ENCODE measurements at regions not wholly inside any gene's neighbourhood (a gene's known extent, or its start where the extent isn't known, plus 50 kb on each side); places are given as distances from the start of the nearest gene placed in this dataset.

DNA sequence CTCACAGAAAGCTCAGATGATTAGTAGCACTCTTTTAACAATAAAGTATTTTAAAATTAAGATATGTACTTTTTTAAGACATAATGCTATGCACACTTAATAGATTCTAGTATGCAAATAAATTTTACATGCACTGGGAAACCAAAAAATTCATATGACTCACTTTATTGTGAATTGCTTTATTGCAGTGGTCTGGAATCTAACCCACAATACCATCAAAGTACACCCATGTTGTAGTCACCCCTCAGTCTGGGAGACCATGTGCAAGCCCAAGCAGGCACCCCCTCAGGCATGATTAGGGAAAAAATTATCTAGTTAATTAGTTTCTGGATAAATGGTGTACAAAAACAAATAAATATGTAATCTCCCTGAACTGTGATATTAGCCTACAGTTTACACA is 649.0 kb upstream of the HS6ST1 start:
- TF ChIP-seq SPI1 (IDR thresholded peaks at IDR 0.05; ENCODE audit: borderline replicate concordance, low read depth) (no peak), POLR2AphosphoS5 (IDR thresholded peaks at IDR 0.05; ENCODE audit: low read depth) (no peak), GABPA (IDR thresholded peaks at IDR 0.05; ENCODE audit: low read depth) (no peak)
- TF ChIP-seq, protein P1, sequence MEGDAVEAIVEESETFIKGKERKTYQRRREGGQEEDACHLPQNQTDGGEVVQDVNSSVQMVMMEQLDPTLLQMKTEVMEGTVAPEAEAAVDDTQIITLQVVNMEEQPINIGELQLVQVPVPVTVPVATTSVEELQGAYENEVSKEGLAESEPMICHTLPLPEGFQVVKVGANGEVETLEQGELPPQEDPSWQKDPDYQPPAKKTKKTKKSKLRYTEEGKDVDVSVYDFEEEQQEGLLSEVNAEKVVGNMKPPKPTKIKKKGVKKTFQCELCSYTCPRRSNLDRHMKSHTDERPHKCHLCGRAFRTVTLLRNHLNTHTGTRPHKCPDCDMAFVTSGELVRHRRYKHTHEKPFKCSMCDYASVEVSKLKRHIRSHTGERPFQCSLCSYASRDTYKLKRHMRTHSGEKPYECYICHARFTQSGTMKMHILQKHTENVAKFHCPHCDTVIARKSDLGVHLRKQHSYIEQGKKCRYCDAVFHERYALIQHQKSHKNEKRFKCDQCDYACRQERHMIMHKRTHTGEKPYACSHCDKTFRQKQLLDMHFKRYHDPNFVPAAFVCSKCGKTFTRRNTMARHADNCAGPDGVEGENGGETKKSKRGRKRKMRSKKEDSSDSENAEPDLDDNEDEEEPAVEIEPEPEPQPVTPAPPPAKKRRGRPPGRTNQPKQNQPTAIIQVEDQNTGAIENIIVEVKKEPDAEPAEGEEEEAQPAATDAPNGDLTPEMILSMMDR (IDR thresholded peaks at IDR 0.05; ENCODE audit: insufficient read depth, low read length) = no peak
- TF ChIP-seq, protein P2, sequence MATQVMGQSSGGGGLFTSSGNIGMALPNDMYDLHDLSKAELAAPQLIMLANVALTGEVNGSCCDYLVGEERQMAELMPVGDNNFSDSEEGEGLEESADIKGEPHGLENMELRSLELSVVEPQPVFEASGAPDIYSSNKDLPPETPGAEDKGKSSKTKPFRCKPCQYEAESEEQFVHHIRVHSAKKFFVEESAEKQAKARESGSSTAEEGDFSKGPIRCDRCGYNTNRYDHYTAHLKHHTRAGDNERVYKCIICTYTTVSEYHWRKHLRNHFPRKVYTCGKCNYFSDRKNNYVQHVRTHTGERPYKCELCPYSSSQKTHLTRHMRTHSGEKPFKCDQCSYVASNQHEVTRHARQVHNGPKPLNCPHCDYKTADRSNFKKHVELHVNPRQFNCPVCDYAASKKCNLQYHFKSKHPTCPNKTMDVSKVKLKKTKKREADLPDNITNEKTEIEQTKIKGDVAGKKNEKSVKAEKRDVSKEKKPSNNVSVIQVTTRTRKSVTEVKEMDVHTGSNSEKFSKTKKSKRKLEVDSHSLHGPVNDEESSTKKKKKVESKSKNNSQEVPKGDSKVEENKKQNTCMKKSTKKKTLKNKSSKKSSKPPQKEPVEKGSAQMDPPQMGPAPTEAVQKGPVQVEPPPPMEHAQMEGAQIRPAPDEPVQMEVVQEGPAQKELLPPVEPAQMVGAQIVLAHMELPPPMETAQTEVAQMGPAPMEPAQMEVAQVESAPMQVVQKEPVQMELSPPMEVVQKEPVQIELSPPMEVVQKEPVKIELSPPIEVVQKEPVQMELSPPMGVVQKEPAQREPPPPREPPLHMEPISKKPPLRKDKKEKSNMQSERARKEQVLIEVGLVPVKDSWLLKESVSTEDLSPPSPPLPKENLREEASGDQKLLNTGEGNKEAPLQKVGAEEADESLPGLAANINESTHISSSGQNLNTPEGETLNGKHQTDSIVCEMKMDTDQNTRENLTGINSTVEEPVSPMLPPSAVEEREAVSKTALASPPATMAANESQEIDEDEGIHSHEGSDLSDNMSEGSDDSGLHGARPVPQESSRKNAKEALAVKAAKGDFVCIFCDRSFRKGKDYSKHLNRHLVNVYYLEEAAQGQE (IDR thresholded peaks at IDR 0.05; ENCODE audit: insufficient replicate concordance, low read depth) = no peak
- H3K27ac ChIP-seq (replicated peaks) = no peak overlapping the region
- no peak for DNase-seq (ENCODE audit: low read depth in 1 of 2, low spot score in 1 of 2)
- peaks cover 2% of the 10 kb centered on the region for H3K27me3 ChIP-seq (ENCODE audit: insufficient read depth, poor library complexity, severe bottlenecking)
- no peak overlapping the region for H3K4me3 ChIP-seq (replicated peaks; ENCODE audit: insufficient read depth, low read length)

DNA sequence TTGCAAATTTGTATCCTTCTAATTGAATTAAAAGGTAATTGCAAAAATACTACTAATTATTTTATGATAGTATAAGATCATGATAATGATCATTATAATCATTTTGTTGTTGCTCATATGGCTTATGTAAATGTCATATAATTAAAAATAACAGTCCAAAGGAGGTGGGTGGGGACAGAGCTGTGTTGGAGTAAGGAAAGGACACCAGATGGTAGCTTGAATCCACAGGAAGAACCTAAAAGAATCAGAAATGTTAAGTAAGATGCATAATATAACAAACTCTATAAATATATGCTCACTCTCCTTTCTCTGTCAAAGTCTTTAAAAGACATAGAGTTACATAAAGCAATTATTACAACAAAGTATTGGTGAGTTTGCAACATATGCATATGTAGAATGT is 650.7 kb upstream of the HS6ST1 start:
- Histone ChIP-seq H3K4me3 (replicated peaks; ENCODE audit: insufficient read depth, low read length) (no peak overlapping the region), H3K27me3 (ENCODE audit: insufficient read depth, poor library complexity, severe bottlenecking) (no peaks in the 10 kb centered on the region), H3K27ac (replicated peaks) (no peak overlapping the region)
- DNase-seq (ENCODE audit: low read depth in 1 of 2, low spot score in 1 of 2) = no peak
- TF ChIP-seq, protein P2 (IDR thresholded peaks at IDR 0.05; ENCODE audit: insufficient replicate concordance, low read depth) = no peak
- TF ChIP-seq GABPA (IDR thresholded peaks at IDR 0.05; ENCODE audit: low read depth) = no peak
- no peak for TF ChIP-seq SPI1 (IDR thresholded peaks at IDR 0.05; ENCODE audit: borderline replicate concordance, low read depth)
- TF ChIP-seq, protein P1 (IDR thresholded peaks at IDR 0.05; ENCODE audit: insufficient read depth, low read length) = no peak
- no peak for TF ChIP-seq POLR2AphosphoS5 (IDR thresholded peaks at IDR 0.05; ENCODE audit: low read depth)

DNA sequence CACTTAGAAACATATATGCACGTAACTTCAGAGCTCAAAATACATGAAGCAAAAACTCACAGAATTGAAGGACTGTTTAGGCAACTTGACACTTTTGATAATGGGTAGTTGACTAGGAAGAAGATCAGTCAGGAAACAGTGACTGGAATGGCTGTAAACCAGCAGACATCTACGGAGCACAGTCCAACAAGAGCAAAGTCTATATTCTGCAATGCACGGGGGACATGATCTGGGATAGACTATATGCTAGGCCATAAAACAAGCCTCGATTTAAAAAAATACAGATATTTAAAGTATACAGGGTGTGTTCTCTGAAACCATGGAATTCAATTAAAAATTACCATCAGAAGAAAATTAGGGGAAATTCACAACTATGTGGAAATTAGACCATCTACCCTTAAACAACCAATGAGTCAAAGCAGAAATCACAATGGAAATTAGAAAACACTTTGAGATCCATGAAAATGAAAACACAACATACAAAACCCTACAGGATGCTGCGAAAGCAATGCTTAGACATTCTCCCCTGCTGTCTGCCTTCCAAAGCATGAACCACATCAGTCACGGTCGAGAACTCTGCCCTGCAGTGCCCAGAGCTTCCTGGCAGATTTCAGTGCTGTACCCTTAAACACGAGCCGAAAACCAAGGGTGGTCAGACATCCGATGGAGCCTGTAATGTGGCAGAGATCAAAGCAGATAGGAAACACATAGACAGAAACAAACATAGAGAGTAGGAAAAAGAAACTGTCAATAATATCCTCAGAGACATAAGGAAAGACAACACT is 651.9 kb upstream of the HS6ST1 start:
- Histone ChIP-seq H3K27me3 (ENCODE audit: insufficient read depth, poor library complexity, severe bottlenecking) (no peaks in the 10 kb centered on the region), H3K27ac (replicated peaks) (no peak overlapping the region), H3K4me3 (replicated peaks; ENCODE audit: insufficient read depth, low read length) (no peak overlapping the region)
- no peak for DNase-seq (ENCODE audit: low read depth in 1 of 2, low spot score in 1 of 2)
- TF ChIP-seq POLR2AphosphoS5 (IDR thresholded peaks at IDR 0.05; ENCODE audit: low read depth) (no peak), SPI1 (IDR thresholded peaks at IDR 0.05; ENCODE audit: borderline replicate concordance, low read depth) (no peak), GABPA (IDR thresholded peaks at IDR 0.05; ENCODE audit: low read depth) (no peak)
- TF ChIP-seq, protein P2 (IDR thresholded peaks at IDR 0.05; ENCODE audit: insufficient replicate concordance, low read depth) = no peak
- TF ChIP-seq, protein P1 (IDR thresholded peaks at IDR 0.05; ENCODE audit: insufficient read depth, low read length) = no peak

Data from HL-60 (cell line).